ENCODE measurements at regions not wholly inside any gene's neighbourhood (a gene's known extent, or its start where the extent isn't known, plus 50 kb on each side); places are given as distances from the start of the nearest gene placed in this dataset.

DNA sequence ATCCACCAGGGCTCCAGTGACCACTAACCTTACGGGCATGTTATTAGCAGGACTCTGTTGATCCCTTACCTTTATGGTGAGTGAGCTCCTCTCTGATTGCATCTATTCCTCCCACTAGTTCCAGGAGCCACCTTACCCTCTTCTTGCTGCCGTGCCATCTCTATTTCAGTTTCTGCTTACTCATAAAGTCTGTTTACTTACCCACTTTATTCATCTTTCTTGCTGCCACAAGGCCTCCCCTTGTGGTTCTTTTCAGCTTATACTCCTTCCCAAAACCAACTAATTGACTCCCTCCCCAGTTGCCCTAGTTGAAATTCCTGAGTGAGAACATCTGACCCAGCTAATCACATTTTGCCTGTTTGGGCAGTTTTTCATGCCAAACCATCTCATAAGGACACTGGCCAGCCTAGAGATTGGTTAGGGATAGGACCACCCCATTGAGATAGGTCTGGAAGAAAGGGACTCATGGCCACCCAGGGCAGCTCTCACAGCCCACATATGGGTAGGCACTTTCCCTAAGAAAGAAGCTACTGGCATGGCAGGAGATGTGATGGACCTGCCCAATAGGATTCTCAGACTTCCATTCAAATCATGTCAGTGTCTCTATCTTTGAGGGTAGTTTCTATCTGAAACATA, 412.7 kb downstream of the EFNA5 start:
- no peak for DNase-seq

DNA sequence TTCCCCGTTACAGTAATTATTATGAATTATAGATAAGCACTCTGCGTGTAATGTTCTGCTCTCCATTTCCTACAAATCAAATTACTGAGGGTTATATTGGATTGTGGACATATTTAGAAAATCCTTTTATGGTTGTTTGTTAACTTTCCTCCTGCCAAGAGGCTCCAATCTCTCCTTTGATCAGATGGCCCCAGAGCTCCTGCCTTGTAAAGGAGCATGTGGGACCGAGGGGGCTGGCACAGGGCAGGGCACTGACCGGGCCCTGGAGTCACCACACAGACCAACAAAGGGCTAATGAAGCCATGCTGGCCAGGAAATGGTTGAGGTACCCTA, 415.9 kb downstream of the EFNA5 start:
- no peak for DNase-seq

DNA sequence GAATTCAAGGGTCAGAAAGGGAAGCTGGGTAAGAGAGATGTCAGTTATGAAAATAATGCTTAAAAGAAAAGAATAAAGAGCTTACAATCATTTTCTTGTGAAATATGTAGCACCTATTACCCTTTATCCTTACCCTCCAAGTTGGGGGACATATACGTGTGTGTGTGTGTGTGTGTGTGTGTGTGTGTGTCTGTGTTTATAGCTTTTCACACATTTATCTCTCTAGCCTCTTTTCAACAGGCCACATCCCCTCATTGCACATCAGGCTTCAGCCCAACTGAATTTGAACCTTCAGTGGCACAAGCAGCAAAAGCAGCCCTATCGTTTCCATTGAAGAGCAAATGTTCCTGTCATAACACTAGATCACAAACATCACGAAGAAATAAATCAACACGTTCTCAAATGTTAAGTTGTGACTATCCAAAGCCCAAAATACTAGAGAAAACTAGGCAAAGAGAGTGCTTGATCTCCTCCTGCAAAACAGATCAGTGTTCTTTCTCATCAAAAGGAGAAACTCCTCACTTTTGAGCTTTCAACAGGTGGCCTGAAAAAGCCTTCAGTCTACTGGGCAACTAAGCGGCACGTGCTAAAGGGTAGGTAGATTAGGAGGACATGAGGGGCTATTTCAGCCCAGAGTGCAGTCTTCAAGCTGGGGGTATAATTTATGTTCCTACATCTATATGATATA, 416.4 kb downstream of the EFNA5 start:
- DNase-seq: no peak

DNA sequence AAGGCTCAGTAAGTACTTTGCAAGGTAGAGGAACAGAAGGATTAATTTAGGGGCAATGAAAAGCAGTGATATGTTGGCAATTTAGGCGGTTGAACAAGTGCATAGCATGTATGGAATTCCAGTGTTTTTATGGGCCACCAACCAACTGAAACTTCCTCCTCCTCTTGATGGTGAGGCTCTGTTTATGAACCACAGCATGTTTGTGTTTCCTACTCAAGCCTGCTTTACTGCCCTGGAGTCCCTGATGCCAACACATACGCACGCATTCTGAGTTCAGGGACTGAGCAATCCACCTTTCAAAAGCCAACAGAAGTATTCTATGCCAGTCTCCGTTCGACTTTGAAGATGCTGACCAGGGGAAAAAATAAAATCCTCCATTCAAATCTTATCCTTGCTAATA, 417.5 kb downstream of the EFNA5 start:
- DNase-seq: no peak

DNA sequence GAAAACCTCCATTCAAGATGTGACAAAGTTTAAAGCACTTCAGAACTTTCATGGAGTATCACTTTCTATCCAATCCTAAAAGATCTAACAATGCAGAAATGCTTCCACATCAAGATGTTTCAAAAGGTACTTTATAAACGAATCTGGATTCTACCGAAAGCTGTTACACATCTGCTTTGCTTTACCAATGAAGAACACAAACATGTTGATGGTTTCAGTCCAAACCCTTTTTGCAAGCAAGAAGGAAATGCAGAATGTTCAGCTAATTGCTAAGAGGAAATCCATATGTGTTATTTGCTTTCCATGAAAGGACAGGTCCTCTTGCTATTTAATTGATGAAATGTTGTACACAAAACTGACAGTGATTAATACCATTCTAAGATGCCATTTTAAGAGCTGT, 419.6 kb downstream of the EFNA5 start:
- no peak for DNase-seq

DNA sequence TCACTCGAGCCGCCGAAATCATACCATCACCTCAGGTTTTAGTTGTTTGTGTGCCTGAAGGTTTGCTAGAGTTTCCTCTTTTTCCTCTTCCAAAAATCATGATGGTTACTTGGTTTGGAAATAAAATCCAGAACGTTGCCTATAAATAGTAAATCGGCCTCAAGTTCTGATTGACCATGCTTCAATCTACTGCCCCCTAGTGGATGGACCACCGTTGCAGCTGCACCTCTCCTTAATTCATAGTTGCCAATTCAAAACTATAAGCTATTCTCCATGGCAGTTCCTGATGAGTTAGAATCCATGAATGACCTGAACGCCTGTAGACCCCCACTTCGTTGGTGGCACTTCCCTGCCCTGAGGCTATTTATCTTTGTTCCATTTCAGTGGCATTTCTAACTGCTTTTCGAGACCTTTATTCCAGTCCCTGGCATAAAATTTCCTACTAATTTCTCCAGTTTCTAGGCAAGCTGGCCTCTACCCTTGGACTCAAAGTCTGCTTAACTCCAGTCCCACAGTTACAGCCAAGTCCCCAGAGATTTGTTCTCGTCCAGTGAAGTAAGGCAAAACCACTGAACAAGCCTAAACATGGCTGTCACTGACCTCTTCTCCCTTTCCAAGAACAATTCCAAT, 422.6 kb downstream of the EFNA5 start:
- peak; percentile 28 to 56 for DNase-seq

DNA sequence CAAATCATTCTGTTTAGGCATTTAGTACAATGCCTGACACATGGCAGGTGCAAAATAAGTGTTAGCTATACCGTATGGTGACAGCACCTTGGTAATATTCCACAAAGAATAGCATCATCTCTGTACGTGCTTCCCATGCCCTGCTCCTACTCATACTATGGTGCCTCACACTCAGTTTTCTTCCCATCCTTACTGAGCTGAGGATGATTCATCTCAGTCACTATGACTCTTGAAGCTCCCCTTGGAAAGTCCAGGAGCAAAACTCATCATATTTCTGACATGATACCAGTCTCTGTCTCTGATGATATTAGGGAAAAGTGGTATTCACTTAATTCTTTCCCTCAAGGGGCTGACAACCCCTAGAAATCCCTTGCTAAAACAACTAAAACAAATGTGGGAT, 423.3 kb downstream of the EFNA5 start:
- no peak for DNase-seq

DNA sequence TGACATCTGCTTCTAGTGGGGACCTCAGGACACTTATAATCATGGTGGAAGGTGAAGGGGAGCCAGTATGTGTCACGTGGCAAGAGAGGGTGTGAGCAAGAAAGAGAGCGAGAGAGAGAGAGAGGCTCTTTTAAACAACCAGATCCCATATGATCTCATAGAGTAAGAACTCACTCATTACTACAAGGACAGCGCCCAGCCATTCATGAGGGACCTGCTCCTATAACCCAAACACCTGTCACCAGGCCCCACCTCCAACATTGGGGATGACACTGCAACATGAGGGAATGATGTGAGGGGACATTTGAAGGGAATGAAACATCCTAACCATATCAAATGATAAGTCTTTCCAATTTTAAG, 427.5 kb downstream of the EFNA5 start:
- no peak for DNase-seq

DNA sequence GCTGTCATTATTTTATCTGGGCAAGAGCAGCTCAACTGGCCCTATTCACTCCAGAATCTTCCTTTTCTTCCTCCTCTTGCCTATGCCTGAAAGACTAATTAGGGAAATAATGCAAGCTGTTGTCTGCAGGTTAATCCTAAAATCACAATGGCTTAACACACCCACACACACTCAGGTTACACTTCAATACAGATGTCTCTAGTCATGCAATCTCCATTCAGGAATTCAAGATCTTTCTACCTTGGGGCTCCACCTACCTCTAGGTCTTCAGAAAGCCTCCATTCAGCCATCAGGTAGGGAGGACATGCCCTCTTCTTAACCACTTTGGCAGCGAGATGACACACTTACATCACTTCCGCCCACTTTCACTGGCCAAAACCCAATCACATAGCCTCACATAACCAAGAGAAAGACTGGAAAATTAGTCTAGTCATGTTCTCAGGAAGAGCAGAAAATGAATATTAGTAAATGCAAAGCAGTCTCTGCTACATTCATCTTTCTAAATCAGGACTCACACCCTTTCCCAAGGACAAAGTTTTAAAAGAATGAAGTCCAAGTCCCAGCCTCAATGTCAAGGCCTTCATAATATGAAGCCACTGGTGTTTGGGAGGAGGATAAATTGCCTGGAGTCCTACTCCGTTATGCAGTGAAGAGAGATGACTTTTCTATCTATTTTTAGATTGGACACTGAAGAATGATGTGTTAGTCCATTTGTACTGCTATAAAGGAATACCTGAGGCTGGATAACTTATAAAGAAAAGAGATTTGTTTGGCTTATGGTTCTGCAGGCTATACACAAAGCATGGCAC, 428.1 kb downstream of the EFNA5 start:
- DNase-seq: no peak

DNA sequence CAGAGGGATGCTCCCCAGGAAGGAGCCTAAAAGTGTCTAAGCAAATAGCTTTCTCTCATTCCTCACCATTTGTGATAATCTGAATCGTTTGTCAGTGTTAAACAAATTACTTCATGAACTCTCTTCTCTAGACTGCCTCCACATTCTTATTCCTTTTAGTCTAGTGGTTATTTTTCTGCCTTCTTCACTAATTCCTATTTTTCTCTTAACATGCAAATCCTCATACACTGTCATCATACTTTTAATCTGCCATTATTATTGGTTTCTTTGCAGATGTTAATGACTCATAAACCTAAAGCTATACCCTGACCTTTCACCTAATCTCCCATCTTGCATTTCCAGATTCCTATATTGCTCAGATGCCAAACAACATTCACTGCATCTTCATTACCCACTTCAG, 428.9 kb downstream of the EFNA5 start:
- DNase-seq: no peak

DNA sequence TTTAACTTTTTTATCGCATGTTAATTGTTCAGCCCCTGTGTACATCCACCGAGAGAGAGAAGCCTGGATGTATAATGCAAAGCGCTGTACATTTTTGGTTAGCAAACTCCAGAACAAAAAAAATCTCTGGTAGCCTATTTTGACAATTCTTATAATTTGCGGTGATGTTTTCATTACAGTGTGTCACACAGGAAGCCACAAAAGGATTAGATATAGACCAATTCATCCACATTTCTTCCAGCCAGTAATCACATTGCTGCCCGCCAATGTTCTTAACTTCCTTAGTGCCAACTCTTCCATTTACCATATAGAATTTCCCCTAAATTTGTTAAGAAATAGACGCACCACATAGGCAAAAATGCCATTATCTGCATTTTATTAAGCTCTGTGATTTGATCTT, 435.6 kb downstream of the EFNA5 start:
- DNase-seq: no peak

DNA sequence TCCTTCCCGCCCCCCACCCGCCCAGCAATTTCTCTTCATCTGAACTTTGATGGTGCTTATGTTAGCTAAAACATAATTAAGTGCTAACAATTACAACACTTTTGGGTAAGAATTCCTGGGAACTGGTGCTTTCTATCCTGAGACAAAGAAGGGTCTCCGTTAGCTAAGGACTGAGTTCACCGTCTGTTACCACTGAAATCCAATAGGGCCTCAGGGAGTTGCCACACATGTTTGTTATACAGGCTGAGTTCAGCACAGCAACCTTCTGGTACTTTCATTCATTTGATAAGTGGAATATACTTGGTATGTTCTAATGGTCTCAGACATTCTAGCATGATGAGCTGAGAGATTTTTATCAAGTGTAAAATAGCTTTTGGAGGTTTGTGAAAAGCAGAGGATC, 437.9 kb downstream of the EFNA5 start:
- DNase-seq: no peak

DNA sequence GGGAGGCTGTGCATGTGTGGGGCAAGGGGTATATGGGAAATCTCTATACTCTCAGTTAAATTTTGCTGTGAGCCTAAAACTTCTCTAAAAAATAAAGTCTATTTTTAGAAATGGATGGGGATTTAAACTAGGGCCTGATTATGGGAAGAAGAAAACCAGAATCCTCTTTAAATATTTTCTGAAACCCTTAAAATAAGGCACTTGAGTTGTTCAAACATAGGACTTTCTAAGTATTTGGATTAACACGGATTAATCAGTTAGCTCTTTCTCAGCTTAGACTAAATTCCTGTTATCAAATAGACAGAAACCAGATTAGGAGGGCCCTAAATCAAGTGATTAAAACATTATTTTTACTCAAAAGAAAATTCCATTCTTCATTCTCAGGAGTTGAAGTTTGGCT, 438.4 kb downstream of the EFNA5 start:
- no peak for DNase-seq

DNA sequence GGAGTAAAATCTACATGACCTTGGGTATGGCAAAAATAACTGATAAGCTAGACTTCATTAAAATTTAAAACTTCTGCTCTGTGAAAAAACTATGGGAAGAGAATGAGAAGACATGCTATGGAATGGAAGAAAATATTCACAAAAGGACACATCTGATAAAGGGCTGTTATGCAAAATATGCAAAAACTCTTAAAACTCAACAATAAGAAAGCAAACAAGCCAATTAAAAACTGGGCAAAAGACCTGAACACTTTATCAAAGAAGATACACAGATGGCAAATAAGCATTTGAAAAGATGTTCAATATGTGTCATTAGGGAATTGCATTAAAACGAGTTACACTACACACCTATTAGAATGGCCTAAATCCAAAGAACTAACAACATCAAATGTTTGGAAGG, 439.5 kb downstream of the EFNA5 start:
- DNase-seq: no peak

DNA sequence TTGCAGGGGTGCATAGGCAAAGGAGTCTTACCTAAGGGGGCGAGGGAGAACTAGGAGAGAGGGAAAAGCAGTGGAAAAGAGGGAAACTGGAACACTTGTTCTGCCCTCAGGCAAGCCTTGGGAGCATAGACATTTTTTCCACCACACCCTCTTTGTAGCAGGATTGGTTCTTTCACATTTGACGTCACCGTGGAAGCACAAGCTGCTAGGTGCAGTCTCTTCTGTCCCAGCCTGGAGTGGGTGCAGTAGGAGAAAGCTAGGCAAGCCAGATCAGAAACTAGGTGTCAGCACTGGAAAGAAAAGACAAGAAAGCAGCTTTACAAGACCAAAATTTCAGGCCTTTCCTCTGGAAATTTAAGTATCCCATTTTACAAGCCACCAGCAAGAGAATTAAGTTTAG, 440.4 kb downstream of the EFNA5 start:
- DNase-seq: no peak

DNA sequence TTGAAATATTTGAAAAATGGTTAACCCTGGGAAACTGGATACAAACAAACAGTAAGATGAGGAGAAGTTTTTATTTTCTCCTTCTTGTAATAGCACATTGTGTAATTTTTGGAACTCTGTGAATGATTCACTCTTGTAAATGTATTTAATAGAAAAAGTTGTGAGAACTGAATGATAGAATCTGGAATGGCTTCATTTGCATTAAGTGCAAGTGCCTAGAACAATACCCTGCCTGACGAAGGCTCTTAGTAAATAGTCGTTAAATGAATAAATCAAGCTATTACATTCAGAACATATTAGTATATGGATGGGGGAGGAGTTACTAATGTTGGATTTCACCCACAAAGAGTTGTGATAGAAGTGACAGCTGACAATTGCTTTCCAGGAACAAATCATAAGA, 442.5 kb downstream of the EFNA5 start:
- DNase-seq: no peak

DNA sequence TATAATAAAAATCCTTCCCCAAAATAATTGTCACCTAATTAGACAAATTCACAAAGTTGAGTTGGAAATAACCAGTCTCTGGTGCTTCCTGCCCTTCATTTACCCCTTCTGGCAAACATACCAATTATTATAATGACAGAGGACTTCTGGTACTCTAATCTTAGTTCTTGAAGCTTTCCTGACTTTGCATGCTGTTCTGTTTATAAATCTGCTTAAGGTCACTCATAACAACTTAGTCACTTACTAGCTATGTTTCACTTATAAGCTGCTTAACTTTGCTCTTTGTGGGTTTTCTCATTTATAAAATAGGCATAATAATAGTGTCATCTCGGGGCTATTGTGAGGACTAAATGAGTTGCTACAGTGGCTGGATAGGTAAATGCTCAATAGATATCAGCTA, 446.5 kb downstream of the EFNA5 start:
- DNase-seq: no peak

DNA sequence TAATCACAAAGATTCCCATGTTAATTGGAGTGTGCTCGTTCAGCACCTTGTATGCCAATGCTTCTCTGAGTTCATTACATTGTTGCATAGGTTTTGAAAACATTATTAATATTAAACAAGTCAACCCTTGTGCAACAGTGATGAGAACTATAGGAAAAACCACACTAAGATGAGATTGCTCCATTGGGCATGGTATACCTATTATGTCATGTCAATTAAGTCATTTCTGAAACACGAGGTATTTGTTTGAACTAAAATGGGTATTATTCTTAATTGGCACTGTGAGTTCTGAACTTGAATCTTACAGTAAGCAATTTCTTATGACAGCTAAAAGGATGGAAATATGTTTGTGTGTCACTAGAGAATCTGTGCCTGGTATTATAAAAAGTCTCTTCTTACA, 447.7 kb downstream of the EFNA5 start:
- DNase-seq: no peak

DNA sequence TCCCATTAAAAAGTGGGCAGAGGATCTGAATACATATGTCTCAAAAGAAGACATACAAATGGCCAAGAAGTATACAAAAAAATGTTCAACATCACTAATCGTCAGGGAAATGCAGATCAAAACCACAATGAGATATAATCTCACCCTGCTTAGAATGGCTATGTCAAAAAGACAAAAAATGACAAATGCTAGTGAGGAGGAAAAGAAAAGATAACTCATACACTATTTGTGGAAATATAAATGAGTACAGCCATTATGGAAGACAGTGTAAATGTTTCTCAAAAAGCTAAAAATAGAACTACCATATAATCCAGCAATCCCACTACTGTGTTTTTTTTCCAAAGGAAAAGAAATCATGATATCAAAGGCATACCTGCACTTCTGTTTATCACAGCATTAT, 450.7 kb downstream of the EFNA5 start:
- no peak for DNase-seq

DNA sequence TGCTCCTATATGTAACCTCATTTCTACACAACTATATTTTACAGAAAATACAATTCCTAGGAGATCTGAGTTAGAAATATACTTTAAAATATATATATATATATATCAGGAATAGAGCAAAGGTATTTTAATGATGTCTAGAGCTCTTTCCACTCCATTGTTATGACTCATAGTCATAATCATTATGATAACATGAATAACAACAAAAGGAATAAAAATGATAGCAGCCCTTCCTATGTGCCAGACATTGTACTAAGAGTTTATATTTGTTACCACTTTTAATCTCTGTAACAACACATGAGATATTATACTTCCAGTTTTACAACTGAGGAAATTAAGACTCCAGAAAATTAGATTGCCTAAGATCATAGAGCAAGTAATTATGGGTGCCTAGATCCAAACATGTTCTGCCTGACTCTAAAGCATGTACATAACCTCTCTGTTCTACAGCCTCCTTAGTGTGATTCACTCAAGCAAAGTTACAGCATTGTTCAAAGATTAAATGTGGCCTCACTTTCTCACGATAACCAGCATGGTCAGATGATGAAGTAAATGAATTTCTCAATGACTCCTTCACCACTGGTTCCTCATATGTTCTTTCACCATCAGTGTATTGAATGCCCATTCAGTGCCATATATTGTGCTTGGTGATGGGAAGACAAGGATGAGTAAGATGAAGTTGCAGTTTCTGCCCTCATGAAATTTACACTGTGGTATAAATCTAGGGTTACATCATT, 452.1 kb downstream of the EFNA5 start:
- DNase-seq: no peak

DNA sequence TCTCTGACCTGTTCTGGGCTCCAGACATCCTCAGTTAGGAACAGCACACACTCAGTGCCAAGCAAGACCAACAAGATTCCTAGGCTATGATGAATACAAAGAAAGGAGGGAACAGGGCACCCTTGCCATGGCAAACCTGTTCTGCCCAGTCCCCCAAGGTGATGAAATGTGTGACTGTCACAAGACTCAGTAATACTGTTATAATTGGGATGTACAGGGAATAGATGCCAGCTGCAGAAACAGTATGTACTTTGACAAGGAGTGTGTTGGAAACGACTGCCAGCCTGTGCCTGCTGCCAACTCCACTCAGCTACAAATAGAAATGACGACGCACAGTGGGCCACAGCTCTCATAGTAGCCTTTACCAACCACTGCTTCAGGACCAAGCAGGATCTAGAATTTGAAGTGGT, 453.0 kb downstream of the EFNA5 start:
- DNase-seq: no peak

DNA sequence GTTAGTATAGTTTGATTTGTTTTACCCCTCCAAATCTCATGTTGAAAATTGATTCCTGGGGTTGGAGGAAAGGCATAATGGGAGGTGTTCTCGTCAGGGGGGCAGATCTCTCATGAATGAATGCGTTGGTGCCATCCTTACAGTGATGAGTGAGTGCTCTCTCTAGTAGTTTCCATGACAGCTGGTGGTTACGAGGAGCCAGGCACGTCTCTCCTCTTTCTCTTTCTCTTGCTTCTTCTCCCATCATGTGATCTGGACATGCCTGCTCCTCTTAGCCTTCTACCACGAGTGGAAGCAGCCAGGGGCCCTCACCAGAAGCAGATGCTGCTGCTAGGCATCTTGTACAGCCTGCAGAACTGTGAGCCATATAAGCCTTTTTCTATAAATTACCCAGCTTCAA, 454.1 kb downstream of the EFNA5 start:
- DNase-seq: no peak

DNA sequence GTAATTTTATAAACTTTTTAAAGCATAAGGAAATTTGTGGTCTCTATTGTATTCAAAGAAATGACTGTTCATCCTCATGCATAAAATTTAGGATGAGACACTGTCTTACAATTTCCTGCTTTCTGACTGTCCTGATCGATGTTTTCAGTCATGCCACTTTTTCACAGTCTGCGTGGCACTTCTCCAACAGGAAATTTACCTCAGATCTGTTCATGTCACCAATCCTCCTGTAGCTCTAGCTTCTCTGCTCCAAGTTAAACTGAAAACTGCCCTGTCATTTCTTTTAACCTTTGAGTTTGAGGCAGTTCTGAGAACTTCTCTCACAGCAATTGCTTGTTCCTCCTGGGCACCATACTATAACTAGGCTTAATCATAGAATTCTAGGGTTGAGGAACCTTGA, 455.1 kb downstream of the EFNA5 start:
- DNase-seq: no peak

Measured in stimulated activated CD4-positive, alpha-beta T cell treated with anti-CD3 and anti-CD28 coated beads, Interleukin-2, amount 100 ng/mL, for 24 hours (primary cell).